Glomerular visceral epithelial cell (primary cell): ENCODE measurements at regions not wholly inside any gene's neighbourhood (a gene's known extent, or its start where the extent isn't known, plus 50 kb on each side); places are given as distances from the start of the nearest gene placed in this dataset.
"Not testable (repeated sequence)": the region's sequence is repeated elsewhere in the genome, so short reads cannot be mapped to it uniquely, and the experiment has no call there.

Experiments
- DNase-seq: peaks from one replicate; pipeline ENCODE4 v3.0.0-alpha.2; 2016; ENCODE audit errors: extremely low spot score

- DNase-seq: no peak
Observed at GRCh38 chr4:188372058-188372457, 232.8 kb downstream of the TRIML1 start.

DNA sequence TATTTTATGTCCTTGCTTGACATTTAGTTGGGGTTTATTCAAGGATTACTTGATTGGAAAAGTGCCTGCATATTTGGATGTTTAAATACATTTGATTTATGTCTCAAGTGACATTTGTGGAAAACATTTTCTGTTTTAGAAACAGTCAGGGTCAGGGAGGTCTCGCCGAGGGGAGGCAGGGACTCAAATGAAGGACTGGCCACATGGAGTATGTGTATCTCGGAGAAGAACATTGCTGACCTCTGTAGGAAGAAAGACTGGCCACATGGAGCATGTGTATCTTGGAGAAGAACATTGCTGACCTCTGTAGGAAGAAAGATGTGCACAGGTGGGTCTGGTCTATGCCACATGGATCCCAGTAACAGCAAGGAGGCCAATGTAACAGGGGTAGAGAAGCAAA is 233.6 kb downstream of the TRIML1 start:
- peak; percentile 16 for DNase-seq

GRCh38 chr4:188374871-188375270 is 235.6 kb downstream of the TRIML1 start:
- DNase-seq: no peak

DNA sequence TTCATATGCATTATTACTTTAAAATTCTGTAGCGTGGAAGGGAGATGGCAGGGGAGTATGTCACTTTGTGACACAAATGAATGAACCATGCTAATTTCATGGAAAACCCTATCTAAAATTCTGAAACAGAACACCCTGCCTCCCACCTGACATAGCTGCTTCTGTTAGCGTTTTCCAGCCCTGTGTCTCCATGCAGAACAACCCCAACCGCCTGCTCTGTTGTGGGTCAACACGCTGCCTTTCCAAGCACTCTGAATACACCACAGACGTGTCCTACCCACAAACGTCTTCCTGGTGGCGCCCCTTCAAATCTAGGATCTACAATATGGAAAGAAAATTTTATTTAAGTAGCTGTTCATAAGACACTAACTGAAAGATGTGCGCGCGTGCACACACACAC is 238.6 kb downstream of the TRIML1 start:
- DNase-seq: no peak

- no peak for DNase-seq
Observed at GRCh38 chr4:188383180-188383579, 243.9 kb downstream of the TRIML1 start.

GRCh38 chr4:188387179-188387791 is 248.0 kb downstream of the TRIML1 start:
- DNase-seq: peak; percentile 57

DNA sequence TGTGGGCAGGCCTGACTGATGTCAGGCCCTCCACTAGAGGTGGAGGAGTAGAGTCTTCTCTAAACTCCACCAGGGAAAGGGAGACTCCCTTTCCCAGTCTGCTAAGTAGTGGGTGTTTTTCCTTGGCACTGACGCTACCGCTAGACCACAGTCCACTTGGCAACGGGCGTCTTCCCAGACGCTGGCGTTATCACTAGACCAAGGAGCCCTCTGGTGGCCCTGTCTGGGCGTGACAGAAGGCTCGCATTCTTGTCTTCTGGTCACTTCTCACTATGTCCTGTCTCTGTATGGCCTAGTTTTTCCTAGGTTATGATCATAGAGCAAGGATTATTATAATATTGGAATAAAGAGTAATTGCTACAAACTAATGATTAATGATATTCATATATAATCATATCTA is 252.1 kb downstream of the TRIML1 start:
- DNase-seq: not testable (repeated sequence)

- DNase-seq: no peak
Observed at GRCh38 chr4:188396037-188396436, 256.8 kb downstream of the TRIML1 start.

GRCh38 chr4:188399834-188400233 is 260.6 kb downstream of the TRIML1 start:
- no peak for DNase-seq

- no peak for DNase-seq
Observed at GRCh38 chr4:188400451-188400850, 261.2 kb downstream of the TRIML1 start.

DNA sequence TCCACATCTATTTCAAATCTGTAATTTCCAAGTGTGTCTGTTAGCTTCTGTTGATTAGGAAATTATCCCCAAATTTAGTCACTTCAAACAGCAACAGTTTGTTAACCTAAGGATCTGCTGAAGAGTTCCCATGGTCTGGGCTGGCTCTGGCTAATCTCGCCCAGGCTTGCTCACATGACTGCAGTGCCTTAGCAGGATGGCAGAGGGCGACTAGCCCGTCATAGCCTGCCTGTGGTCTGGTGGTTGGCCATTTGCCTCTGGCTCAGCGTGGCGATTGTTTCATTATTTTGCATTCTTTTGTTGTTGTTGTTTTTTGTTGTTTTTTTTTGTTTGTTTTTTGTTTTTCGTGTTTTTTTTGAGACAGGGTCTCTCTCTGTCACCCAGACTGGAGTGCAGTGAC is 264.0 kb downstream of the TRIML1 start:
- DNase-seq: no peak

DNA sequence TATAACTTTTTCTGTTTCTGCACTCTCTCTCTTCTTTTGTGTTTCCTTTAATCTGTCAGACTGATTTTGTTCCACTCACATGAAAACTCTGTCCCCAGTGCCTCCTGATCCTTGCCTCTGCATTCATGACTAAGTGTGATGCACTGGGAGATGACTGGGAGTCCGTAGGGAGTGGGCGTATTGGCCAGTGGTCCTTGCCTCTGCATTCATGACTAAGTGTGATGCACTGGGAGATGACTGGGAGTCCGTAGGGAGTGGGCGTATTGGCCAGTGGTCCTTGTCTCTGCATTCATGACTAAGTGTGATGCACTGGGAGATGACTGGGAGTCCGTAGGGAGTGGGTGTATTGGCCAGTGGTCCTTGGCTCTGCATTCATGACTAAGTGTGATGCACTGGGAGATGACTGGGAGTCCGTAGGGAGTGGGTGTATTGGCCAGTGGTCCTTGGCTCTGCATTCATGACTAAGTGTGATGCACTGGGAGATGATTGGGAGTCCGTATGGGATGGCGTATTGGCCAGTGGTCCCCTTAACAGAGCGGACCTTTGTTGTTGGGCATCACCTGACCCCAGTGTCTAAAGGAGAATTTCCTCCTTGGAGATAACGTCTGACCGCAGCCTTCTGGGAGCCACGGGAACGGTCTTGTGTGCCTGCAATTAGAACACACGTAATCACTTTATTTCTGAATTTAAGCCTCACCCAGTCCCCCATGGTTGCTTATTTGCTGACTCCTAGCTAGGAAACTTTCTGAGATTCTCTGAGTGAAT is 266.0 kb downstream of the TRIML1 start:
- DNase-seq: not testable (repeated sequence)

DNA sequence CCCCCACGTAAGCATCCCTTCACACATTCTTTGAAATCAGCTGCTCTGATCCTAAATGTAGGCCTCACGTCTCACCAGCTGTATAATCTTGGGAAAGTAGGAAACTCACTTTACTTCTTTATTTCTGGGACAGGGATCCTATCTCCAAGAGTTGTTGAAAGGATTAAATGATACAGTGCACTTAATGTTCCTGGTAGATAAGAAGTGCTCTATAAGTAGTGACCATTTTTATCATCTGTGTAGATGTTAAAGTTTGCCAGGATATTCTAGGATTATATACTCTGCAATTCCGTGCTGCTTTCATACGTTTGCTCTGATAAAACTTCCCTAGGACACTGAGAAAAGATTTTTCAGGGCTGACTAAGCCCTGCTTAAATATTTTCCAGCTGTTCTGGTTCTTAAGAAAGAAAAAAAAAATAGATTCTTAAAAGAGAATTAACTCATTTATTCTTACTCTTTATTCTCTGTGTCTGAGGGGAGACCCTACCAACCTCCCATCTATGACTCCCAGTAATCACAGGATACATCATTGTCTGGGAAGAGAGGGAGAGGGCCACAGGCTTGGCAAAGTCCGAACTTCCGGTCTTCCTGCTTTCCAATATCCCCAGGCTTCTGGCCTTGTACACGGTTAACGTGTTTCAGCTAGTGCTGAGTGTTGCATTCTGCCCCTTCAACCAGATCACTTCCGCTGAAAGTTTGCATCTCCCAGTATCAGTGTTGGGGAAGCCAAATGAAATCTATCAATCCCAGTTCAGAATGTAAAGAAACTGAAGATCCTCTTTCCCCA is 269.2 kb downstream of the TRIML1 start:
- DNase-seq: no peak

DNA sequence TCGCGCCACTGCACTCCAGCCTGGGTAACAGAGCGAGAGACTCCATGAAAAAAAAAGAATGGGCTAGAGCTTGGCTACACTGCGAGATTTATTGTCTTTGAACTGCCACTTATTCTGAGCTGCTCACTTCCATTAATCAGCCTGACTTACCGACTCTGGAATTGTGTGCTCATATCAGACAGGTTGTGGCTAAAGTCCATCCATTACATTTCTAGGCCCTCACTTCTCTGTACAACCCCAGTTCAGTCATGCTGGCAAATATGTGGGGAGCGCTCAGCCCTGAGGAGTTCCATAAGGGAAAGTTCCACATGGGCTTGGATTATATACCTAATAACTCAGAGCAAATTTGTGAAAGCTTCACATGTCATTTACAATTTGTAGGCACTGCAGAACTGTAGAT is 270.6 kb downstream of the TRIML1 start:
- DNase-seq: no peak

DNA sequence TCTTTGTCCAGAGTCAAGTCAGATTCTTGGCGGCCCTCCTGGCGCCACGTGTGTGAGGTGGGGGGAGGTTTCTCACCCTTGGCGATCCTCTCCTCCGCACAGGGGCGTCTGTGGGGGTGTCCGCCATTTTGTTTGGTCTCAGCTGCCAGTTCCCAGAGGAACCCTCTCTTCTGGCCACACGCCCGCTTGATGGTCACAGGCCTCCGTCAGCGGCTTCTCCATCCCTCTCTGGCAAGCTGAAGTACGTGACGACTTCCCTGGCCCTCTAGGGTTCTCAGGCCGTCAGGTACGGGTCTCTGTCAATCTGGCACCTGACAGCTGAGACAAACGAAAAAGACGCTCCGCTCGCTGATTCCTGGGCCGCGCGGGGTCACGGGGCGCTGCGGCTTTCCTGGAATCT is 272.6 kb downstream of the TRIML1 start:
- no peak for DNase-seq

DNA sequence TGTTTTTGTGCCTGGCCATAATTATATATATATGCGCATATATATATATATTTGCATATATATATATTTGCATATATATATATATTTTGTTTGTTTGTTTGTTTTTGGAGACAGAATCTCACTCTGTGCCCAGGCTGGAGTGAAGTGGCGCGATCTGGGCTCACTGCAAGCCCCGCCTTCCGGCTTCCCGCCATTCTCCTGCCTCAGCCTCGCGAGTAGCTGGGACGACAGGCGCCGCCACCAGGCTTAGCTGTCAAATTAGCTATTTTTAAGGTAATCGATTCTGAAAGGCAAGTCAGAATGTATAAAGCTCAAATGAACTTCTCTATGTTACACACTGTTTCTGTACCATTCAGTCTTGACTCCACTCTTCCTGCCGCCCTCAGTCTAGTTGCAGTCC is 273.3 kb downstream of the TRIML1 start:
- DNase-seq: no peak

DNA sequence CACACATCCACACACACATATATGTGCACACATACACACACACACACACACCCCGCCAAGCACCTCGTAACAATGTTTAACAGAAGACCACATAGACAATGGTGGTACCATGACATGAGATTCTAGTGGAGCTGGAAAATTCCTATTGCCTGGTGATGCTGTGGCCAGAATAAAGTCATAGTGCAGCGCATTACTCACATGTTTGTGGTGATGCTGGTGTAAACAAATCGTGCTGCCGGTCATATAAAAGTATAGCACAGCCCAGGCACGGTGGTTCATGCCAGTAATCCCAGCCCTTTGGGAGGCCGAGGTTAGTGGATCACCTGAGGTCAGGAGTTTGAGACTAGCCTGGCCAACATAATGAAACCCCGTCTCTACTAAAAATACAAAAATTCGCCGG is 275.2 kb downstream of the TRIML1 start:
- no peak for DNase-seq

- no peak for DNase-seq
Observed at GRCh38 chr4:188417181-188417580, 277.9 kb downstream of the TRIML1 start.

DNA sequence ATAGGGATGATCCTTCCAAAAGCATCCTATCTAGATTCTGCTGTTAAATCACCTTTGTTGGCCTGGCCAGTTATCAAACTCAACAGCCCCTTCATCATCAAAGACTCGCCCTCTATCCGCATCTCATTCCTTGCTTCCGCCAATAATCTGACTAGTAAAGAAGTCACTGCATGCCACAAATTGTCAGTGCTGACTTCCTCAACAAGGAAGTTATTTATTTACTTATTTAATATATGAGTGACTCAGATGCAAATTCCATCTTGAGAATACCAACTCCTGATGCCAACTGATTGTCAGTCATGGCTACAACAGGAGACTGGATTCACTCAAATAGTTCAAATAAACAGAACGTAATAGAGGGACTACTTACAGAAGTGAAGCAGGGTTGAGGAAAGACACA is 283.8 kb downstream of the TRIML1 start:
- peak; percentile 6 for DNase-seq

GRCh38 chr4:188428935-188429334 is 289.7 kb downstream of the TRIML1 start:
- DNase-seq: no peak

GRCh38 chr4:188429965-188430364 is 290.7 kb downstream of the TRIML1 start:
- no peak for DNase-seq

GRCh38 chr4:188430384-188430783 is 291.1 kb downstream of the TRIML1 start:
- DNase-seq: no peak

- no peak for DNase-seq
Observed at GRCh38 chr4:188432328-188432727, 293.1 kb downstream of the TRIML1 start.
